ENCODE measurements at regions not wholly inside any gene's neighbourhood (a gene's known extent, or its start where the extent isn't known, plus 50 kb on each side); places are given as distances from the start of the nearest gene placed in this dataset.
A peak's percentile ranks its signal among the peaks of the same experiment; 100 is the strongest.

- Mint-ChIP-seq H3K27me3 (ENCODE audit: low read depth) (no peaks in the 10 kb centered on the region), H3K27ac (peak overlapping the region; percentile 28), H3K4me1 (peaks cover 3% of the 10 kb centered on the region), H3K36me3 (peaks cover 29% of the 10 kb centered on the region), H3K4me3 (no peak overlapping the region), H3K9me3 (peaks cover 9% of the 10 kb centered on the region)
- DNase-seq (ENCODE audit: low spot score in 2 of 2, unreplicated experiment in 2 of 2): no peak
- no peak for TF ChIP-seq CTCF (IDR thresholded peaks at IDR 0.05; ENCODE audit: unreplicated experiment)
These were observed 106.0 kb upstream of the TIAM1 start for GRCh38 chr21:31449921-31450535.

- Mint-ChIP-seq H3K36me3 (peaks cover 20% of the 10 kb centered on the region), H3K4me1 (peaks cover 16% of the 10 kb centered on the region), H3K27ac (no peak overlapping the region), H3K27me3 (ENCODE audit: low read depth) (no peaks in the 10 kb centered on the region), H3K4me3 (no peak overlapping the region), H3K9me3 (peaks cover 6% of the 10 kb centered on the region)
- TF ChIP-seq CTCF (IDR thresholded peaks at IDR 0.05; ENCODE audit: unreplicated experiment): no peak
- DNase-seq (ENCODE audit: low spot score in 2 of 2, unreplicated experiment in 2 of 2): no peak
These were observed 104.4 kb upstream of the TIAM1 start for GRCh38 chr21:31448496-31448895.

- peaks cover 15% of the 10 kb centered on the region for H3K36me3 Mint-ChIP-seq
- H3K27ac Mint-ChIP-seq: no peak overlapping the region
- no peak for TF ChIP-seq CTCF (IDR thresholded peaks at IDR 0.05; ENCODE audit: unreplicated experiment)
- no peaks in the 10 kb centered on the region for H3K9me3 Mint-ChIP-seq
- H3K27me3 Mint-ChIP-seq (ENCODE audit: low read depth): no peaks in the 10 kb centered on the region
- peaks cover 26% of the 10 kb centered on the region for H3K4me1 Mint-ChIP-seq
- DNase-seq (ENCODE audit: low spot score in 2 of 2, unreplicated experiment in 2 of 2): no peak
- H3K4me3 Mint-ChIP-seq: no peak overlapping the region
These were observed 103.4 kb upstream of the TIAM1 start for GRCh38 chr21:31447505-31447904.

GRCh38 chr21:31446226-31446855, 102.3 kb upstream of the TIAM1 start:
- H3K36me3 Mint-ChIP-seq: peaks cover 14% of the 10 kb centered on the region
- DNase-seq (ENCODE audit: low spot score in 2 of 2, unreplicated experiment in 2 of 2): no peak
- no peak for TF ChIP-seq CTCF (IDR thresholded peaks at IDR 0.05; ENCODE audit: unreplicated experiment)
- no peak overlapping the region for H3K4me3 Mint-ChIP-seq
- no peaks in the 10 kb centered on the region for H3K9me3 Mint-ChIP-seq
- peaks cover 30% of the 10 kb centered on the region for H3K4me1 Mint-ChIP-seq
- no peak overlapping the region for H3K27ac Mint-ChIP-seq
- H3K27me3 Mint-ChIP-seq (ENCODE audit: low read depth): no peaks in the 10 kb centered on the region

- Mint-ChIP-seq H3K9me3 (peaks cover 3% of the 10 kb centered on the region), H3K27ac (no peak overlapping the region), H3K4me1 (peaks cover 29% of the 10 kb centered on the region), H3K4me3 (no peak overlapping the region), H3K27me3 (ENCODE audit: low read depth) (no peaks in the 10 kb centered on the region), H3K36me3 (peaks cover 17% of the 10 kb centered on the region)
- no peak for TF ChIP-seq CTCF (IDR thresholded peaks at IDR 0.05; ENCODE audit: unreplicated experiment)
- no peak for DNase-seq (ENCODE audit: low spot score in 2 of 2, unreplicated experiment in 2 of 2)
These were observed 101.1 kb upstream of the TIAM1 start for GRCh38 chr21:31445137-31445536.
